ENCODE measurements at regions not wholly inside any gene's neighbourhood (a gene's known extent, or its start where the extent isn't known, plus 50 kb on each side); places are given as distances from the start of the nearest gene placed in this dataset.

GRCh38 chr10:61850376-61850775 lies 51.1 kb upstream of the ARID5B start:
- no peak overlapping the region for H3K4me3 ChIP-seq
- no peaks in the 10 kb centered on the region for H3K4me1 ChIP-seq
- TF ChIP-seq CTCF (IDR thresholded peaks at IDR 0.05) (no peak), POLR2A (IDR thresholded peaks at IDR 0.05) (no peak)
- H3K9me3 ChIP-seq: no peaks in the 10 kb centered on the region
- no peaks in the 10 kb centered on the region for H3K27me3 ChIP-seq
- intact Hi-C loops (cut with DNase I; ENCODE audit: low total_unique reads): no loop called here
- H3K36me3 ChIP-seq: no peaks in the 10 kb centered on the region
- DNase-seq: no peak
- no peak overlapping the region for H3K27ac ChIP-seq

All from uterus (tissue), 3 donors.